Naive thymus-derived CD4-positive, alpha-beta T cell (primary cell): ENCODE measurements at regions not wholly inside any gene's neighbourhood (a gene's known extent, or its start where the extent isn't known, plus 50 kb on each side); places are given as distances from the start of the nearest gene placed in this dataset.
"Not testable (repeated sequence)": the region's sequence is repeated elsewhere in the genome, so short reads cannot be mapped to it uniquely, and the experiment has no call there.

Experiments used
- ATAC-seq: fragments of 150-1000 bp; cut with Tn5 transposase; 2 replicates; pipeline ENCODE4 v1.10.0; 2021; ENCODE audit warnings: mild to moderate bottlenecking, moderate library complexity
- CTCF ChIA-PET: fragments of 350-600 bp; sonication (Branson Sonifier 250); formaldehyde crosslinking; loops from one replicate; lab custom pipeline; 2021; ENCODE audit warnings: antibody characterized with exemption; lab: Charles Lee
- POLR2A ChIA-PET: fragments of 350-600 bp; sonication (Branson Sonifier 250); formaldehyde crosslinking; loops from one replicate; lab custom pipeline; 2021; ENCODE audit warnings: antibody characterized with exemption, inconsistent platforms; lab: Charles Lee
- DNase-seq, 9 donors: peaks; one replicate each; pipeline versions ENCODE4 v3.0.0 to v3.0.0-alpha.2; 2020 to 2022; ENCODE audit warnings: mixed read lengths in 1 of 9
- H3K27ac ChIP-seq: one replicate; pipeline ENCODE4 v1.7.0; 2013; ENCODE audit warnings: mild to moderate bottlenecking, low read depth, low read length, moderate library complexity
- H3K27me3 ChIP-seq, 2 donors: one replicate each; pipeline ENCODE4 v1.7.0; 2013; ENCODE audit warnings: low read length in 2 of 2, mild to moderate bottlenecking in 2 of 2, moderate library complexity in 2 of 2; ENCODE audit not compliant: control insufficient read depth in 2 of 2, insufficient read depth in 2 of 2
- H3K36me3 ChIP-seq, 3 experiments: 1 replicate in 2 of 3; 2 replicates in 1 of 3; pipeline ENCODE4 v1.7.0; 2013; ENCODE audit warnings: low read length in 3 of 3, mild to moderate bottlenecking in 3 of 3, moderate library complexity in 1 of 3; ENCODE audit not compliant: insufficient read depth in 3 of 3, control insufficient read depth in 2 of 3
- H3K4me1 ChIP-seq, 2 donors: one replicate each; pipeline ENCODE4 v1.7.0; 2013; ENCODE audit warnings: low read length in 2 of 2, mild to moderate bottlenecking in 2 of 2, moderate library complexity in 1 of 2; ENCODE audit not compliant: control insufficient read depth in 2 of 2, insufficient read depth in 2 of 2
- H3K4me3 ChIP-seq: 2 replicates; pipeline ENCODE4 v1.7.0; 2013; ENCODE audit warnings: mild to moderate bottlenecking, low read length
- H3K9me3 ChIP-seq, 3 experiments: 1 replicate in 2 of 3; 2 replicates in 1 of 3; pipeline ENCODE4 v1.7.0; 2013; ENCODE audit warnings: low read length in 3 of 3; ENCODE audit not compliant: control insufficient read depth in 2 of 3
- H3K27ac Mint-ChIP-seq, 9 donors: one replicate each; pipeline ENCODE4 v1.8.0; 2020 to 2022; ENCODE audit warnings: mixed read lengths in 9 of 9, mild to moderate bottlenecking in 8 of 9, moderate library complexity in 5 of 9, inconsistent platforms in 2 of 9
- H3K27me3 Mint-ChIP-seq, 5 donors: one replicate each; pipeline ENCODE4 v1.8.0; 2021 to 2022; ENCODE audit warnings: mixed read lengths in 5 of 5, mild to moderate bottlenecking in 1 of 5
- H3K36me3 Mint-ChIP-seq, 5 donors: one replicate each; pipeline ENCODE4 v1.8.0; 2020 to 2022; ENCODE audit warnings: mixed read lengths in 5 of 5, mild to moderate bottlenecking in 3 of 5, inconsistent platforms in 1 of 5
- H3K4me1 Mint-ChIP-seq, 7 donors: one replicate each; pipeline ENCODE4 v1.8.0; 2020 to 2022; ENCODE audit warnings: mixed read lengths in 7 of 7, mild to moderate bottlenecking in 3 of 7, inconsistent platforms in 1 of 7
- H3K4me3 Mint-ChIP-seq, 10 donors: one replicate each; pipeline ENCODE4 v1.8.0; 2020 to 2022; ENCODE audit warnings: mild to moderate bottlenecking in 10 of 10, mixed read lengths in 10 of 10, moderate library complexity in 6 of 10, inconsistent platforms in 2 of 10
- H3K9me3 Mint-ChIP-seq, 11 donors: one replicate each; pipeline ENCODE4 v1.8.0; 2020 to 2022; ENCODE audit warnings: mixed read lengths in 11 of 11, mild to moderate bottlenecking in 4 of 11, inconsistent platforms in 1 of 11, moderate library complexity in 1 of 11
- intact Hi-C, 2 donors: fragments of 100-400 bp; cut with micrococcal nuclease; formaldehyde crosslinking; loops; one replicate each; pipeline ENCODE4 v1.15.1; 2023

- ChIA-PET POLR2A (no interaction called here), CTCF (no interaction called here)
- Mint-ChIP-seq H3K27ac (peak overlapping the region in 1 of 9 donors; percentile 43), H3K9me3 (no peaks in the 10 kb centered on the region), H3K27me3 (peaks cover 9 to 19% (median 11%) of the 10 kb centered on the region in 5 donors), H3K4me1 (peaks cover 0 to 13% (median 7%) of the 10 kb centered on the region in 7 donors), H3K4me3 (peak overlapping the region in 3 of 10 donors; percentile 7 to 42 (median 24)), H3K36me3 (peaks cover 0 to 5% (median 0%) of the 10 kb centered on the region in 5 donors)
- Histone ChIP-seq H3K9me3 (no peaks in the 10 kb centered on the region), H3K27ac (no peak overlapping the region), H3K36me3 (no peaks in the 10 kb centered on the region), H3K4me1 (peaks cover 4 to 19% of the 10 kb centered on the region in 2 donors), H3K27me3 (no peaks in the 10 kb centered on the region), H3K4me3 (no peak overlapping the region)
- intact Hi-C loops: loop anchor here in 1 of 2 donors (5.0 kb wide), 1 partner anchor 76 kb away; no protein-coding TSS in a partner anchor
- ATAC-seq (no peak), DNase-seq (no peak)
Measured at GRCh38 chr10:124150807-124151417, 57.5 kb upstream of the CHST15 start.

- Mint-ChIP-seq H3K27ac (no peak overlapping the region), H3K27me3 (peaks cover 9 to 19% (median 11%) of the 10 kb centered on the region in 5 donors), H3K4me1 (peaks cover 0 to 10% (median 7%) of the 10 kb centered on the region in 7 donors), H3K9me3 (no peaks in the 10 kb centered on the region), H3K4me3 (no peak overlapping the region), H3K36me3 (peaks cover 0 to 2% (median 0%) of the 10 kb centered on the region in 5 donors)
- POLR2A ChIA-PET: no interaction called here
- H3K27me3 ChIP-seq: no peaks in the 10 kb centered on the region
- no peak overlapping the region for H3K27ac ChIP-seq
- no peak for DNase-seq
- no peaks in the 10 kb centered on the region for H3K36me3 ChIP-seq
- CTCF ChIA-PET: no interaction called here
- no peak overlapping the region for H3K4me3 ChIP-seq
- no peak for ATAC-seq
- intact Hi-C loops: loop anchor here in 1 of 2 donors (5.0 kb wide), 1 partner anchor 77 kb away; no protein-coding TSS in a partner anchor
- H3K4me1 ChIP-seq: peaks cover 4 to 19% of the 10 kb centered on the region in 2 donors
- H3K9me3 ChIP-seq: no peaks in the 10 kb centered on the region
Measured at GRCh38 chr10:124150189-124150806, 56.9 kb upstream of the CHST15 start.

GRCh38 chr10:124149189-124150042, 56.0 kb upstream of the CHST15 start:
- Mint-ChIP-seq H3K27ac (no peak overlapping the region), H3K4me1 (peaks cover 0 to 10% (median 7%) of the 10 kb centered on the region in 7 donors), H3K27me3 (peaks cover 9 to 19% (median 11%) of the 10 kb centered on the region in 5 donors), H3K9me3 (no peaks in the 10 kb centered on the region), H3K36me3 (no peaks in the 10 kb centered on the region), H3K4me3 (no peak overlapping the region)
- ATAC-seq: no peak
- H3K27ac ChIP-seq: no peak overlapping the region
- H3K4me1 ChIP-seq: peaks cover 4 to 19% of the 10 kb centered on the region in 2 donors
- no peak for DNase-seq
- no peaks in the 10 kb centered on the region for H3K36me3 ChIP-seq
- H3K4me3 ChIP-seq: no peak overlapping the region
- H3K9me3 ChIP-seq: no peaks in the 10 kb centered on the region
- H3K27me3 ChIP-seq: no peaks in the 10 kb centered on the region
- ChIA-PET POLR2A (no interaction called here), CTCF (no interaction called here)
- intact Hi-C loops: loop anchor here in 1 of 2 donors (5.0 kb wide), 1 partner anchor 78 kb away; no protein-coding TSS in a partner anchor

GRCh38 chr10:124148509-124149188, 55.3 kb upstream of the CHST15 start:
- H3K4me1 ChIP-seq: peaks cover 4 to 19% of the 10 kb centered on the region in 2 donors
- H3K27ac Mint-ChIP-seq, H3K4me3 ChIP-seq: not testable (repeated sequence)

GRCh38 chr10:124146483-124146882, 53.1 kb upstream of the CHST15 start:
- POLR2A ChIA-PET: no interaction called here
- ATAC-seq: no peak
- no peaks in the 10 kb centered on the region for H3K4me1 ChIP-seq
- Mint-ChIP-seq H3K27ac (no peak overlapping the region), H3K27me3 (peaks cover 7 to 16% (median 11%) of the 10 kb centered on the region in 5 donors), H3K36me3 (no peaks in the 10 kb centered on the region), H3K9me3 (no peaks in the 10 kb centered on the region), H3K4me1 (peaks cover 0 to 9% (median 5%) of the 10 kb centered on the region in 7 donors), H3K4me3 (no peak overlapping the region)
- CTCF ChIA-PET: no interaction called here
- intact Hi-C loops: no loop called here
- H3K36me3 ChIP-seq: no peaks in the 10 kb centered on the region
- no peak overlapping the region for H3K4me3 ChIP-seq
- no peak for DNase-seq
- H3K27ac ChIP-seq: no peak overlapping the region
- no peaks in the 10 kb centered on the region for H3K9me3 ChIP-seq
- no peaks in the 10 kb centered on the region for H3K27me3 ChIP-seq

More at GRCh38 chr10:124148509-124149188, 55.3 kb upstream of the CHST15 start:
- H3K36me3 ChIP-seq, intact Hi-C loops, H3K9me3 ChIP-seq, H3K27ac ChIP-seq, POLR2A ChIA-PET, H3K36me3 Mint-ChIP-seq, CTCF ChIA-PET, DNase-seq, H3K27me3 ChIP-seq, H3K4me3 Mint-ChIP-seq, H3K9me3 Mint-ChIP-seq, H3K4me1 Mint-ChIP-seq, ATAC-seq: not testable (repeated sequence)
- H3K27me3 Mint-ChIP-seq: peaks cover 9 to 19% (median 11%) of the 10 kb centered on the region in 5 donors

GRCh38 chr10:124145109-124145870, 51.9 kb upstream of the CHST15 start:
- Mint-ChIP-seq H3K36me3 (no peaks in the 10 kb centered on the region), H3K27ac (no peak overlapping the region)

More at GRCh38 chr10:124145109-124145870, 51.9 kb upstream of the CHST15 start:
- Histone ChIP-seq H3K4me1 (no peaks in the 10 kb centered on the region), H3K9me3 (no peaks in the 10 kb centered on the region), H3K4me3 (no peak overlapping the region), H3K27ac (no peak overlapping the region), H3K36me3 (no peaks in the 10 kb centered on the region), H3K27me3 (no peaks in the 10 kb centered on the region)
- ChIA-PET POLR2A (no interaction called here), CTCF (no interaction called here)
- H3K4me3 Mint-ChIP-seq: no peak overlapping the region
- peaks cover 0 to 3% (median 0%) of the 10 kb centered on the region in 11 donors for H3K9me3 Mint-ChIP-seq
- DNase-seq (no peak), ATAC-seq (peak; percentile 74)
- H3K4me1 Mint-ChIP-seq: peaks cover 0 to 7% (median 0%) of the 10 kb centered on the region in 7 donors
- intact Hi-C loops: no loop called here
- H3K27me3 Mint-ChIP-seq: peaks cover 0 to 8% (median 6%) of the 10 kb centered on the region in 5 donors
